ENCODE measurements at regions not wholly inside any gene's neighbourhood (a gene's known extent, or its start where the extent isn't known, plus 50 kb on each side); places are given as distances from the start of the nearest gene placed in this dataset.

- TF ChIP-seq Cebpa-rat (IDR thresholded peaks at IDR 0.05): no peak
- Histone ChIP-seq H3K9me3 (peaks cover 12% of the 10 kb centered on the region; the same call in 1 of the 2 replicates), H3K4me1 (no peaks in the 10 kb centered on the region), H3K4me2 (no peak overlapping the region), H3K4me3 (no peak overlapping the region), H4K20me1 (no peaks in the 10 kb centered on the region), H3K27ac (no peak overlapping the region), H3K36me3 (no peaks in the 10 kb centered on the region), H3K27me3 (no peaks in the 10 kb centered on the region), H3K9ac (no peak overlapping the region)
Measured at GRCh38 chr2:12363138-12363537, 353.6 kb upstream of the TRIB2 start.

- no peak for TF ChIP-seq Cebpa-rat (IDR thresholded peaks at IDR 0.05)
Measured at GRCh38 chr2:12363569-12363968, 353.2 kb upstream of the TRIB2 start.

GRCh38 chr2:12369566-12369965, 347.2 kb upstream of the TRIB2 start:
- no peaks in the 10 kb centered on the region for H3K27me3 ChIP-seq
- no peak overlapping the region for H3K27ac ChIP-seq
- H3K9me3 ChIP-seq: peaks cover 11% of the 10 kb centered on the region; the same call in 1 of the 2 replicates
- TF ChIP-seq Cebpa-rat (IDR thresholded peaks at IDR 0.05): no peak
- H4K20me1 ChIP-seq: no peaks in the 10 kb centered on the region
- no peak overlapping the region for H3K4me3 ChIP-seq
- H3K4me1 ChIP-seq: no peaks in the 10 kb centered on the region
- H3K4me2 ChIP-seq: no peak overlapping the region
- H3K36me3 ChIP-seq: no peaks in the 10 kb centered on the region
- no peak overlapping the region for H3K9ac ChIP-seq

More at GRCh38 chr2:12363569-12363968, 353.2 kb upstream of the TRIB2 start:
- no peaks in the 10 kb centered on the region for H3K36me3 ChIP-seq
- H3K9me3 ChIP-seq: peaks cover 12% of the 10 kb centered on the region; the same call in 1 of the 2 replicates
- no peaks in the 10 kb centered on the region for H4K20me1 ChIP-seq
- no peaks in the 10 kb centered on the region for H3K4me1 ChIP-seq
- H3K27me3 ChIP-seq: no peaks in the 10 kb centered on the region
- no peak overlapping the region for H3K27ac ChIP-seq
- H3K4me2 ChIP-seq: no peak overlapping the region
- no peak overlapping the region for H3K9ac ChIP-seq
- H3K4me3 ChIP-seq: no peak overlapping the region

- no peak for TF ChIP-seq Cebpa-rat (IDR thresholded peaks at IDR 0.05)
- H3K4me3 ChIP-seq: no peak overlapping the region
- H3K36me3 ChIP-seq: no peaks in the 10 kb centered on the region
- no peaks in the 10 kb centered on the region for H3K4me1 ChIP-seq
- no peak overlapping the region for H3K9ac ChIP-seq
- H3K4me2 ChIP-seq: no peak overlapping the region
- H4K20me1 ChIP-seq: no peaks in the 10 kb centered on the region
- H3K9me3 ChIP-seq: no peaks in the 10 kb centered on the region
- no peak overlapping the region for H3K27ac ChIP-seq
- no peaks in the 10 kb centered on the region for H3K27me3 ChIP-seq
Measured at GRCh38 chr2:12376025-12376424, 340.7 kb upstream of the TRIB2 start.

GRCh38 chr2:12379143-12379542, 337.6 kb upstream of the TRIB2 start:
- no peak for TF ChIP-seq Cebpa-rat (IDR thresholded peaks at IDR 0.05)
- H3K4me3 ChIP-seq: no peak overlapping the region
- H3K27ac ChIP-seq: no peak overlapping the region
- H3K9ac ChIP-seq: no peak overlapping the region
- H3K27me3 ChIP-seq: no peaks in the 10 kb centered on the region
- H3K36me3 ChIP-seq: no peaks in the 10 kb centered on the region
- H3K4me1 ChIP-seq: no peaks in the 10 kb centered on the region
- H4K20me1 ChIP-seq: no peaks in the 10 kb centered on the region
- no peaks in the 10 kb centered on the region for H3K9me3 ChIP-seq
- no peak overlapping the region for H3K4me2 ChIP-seq

- H3K4me2 ChIP-seq: no peak overlapping the region
- TF ChIP-seq Cebpa-rat (IDR thresholded peaks at IDR 0.05): no peak
Measured at GRCh38 chr2:12381543-12382325, 335.0 kb upstream of the TRIB2 start.

GRCh38 chr2:12382366-12382765, 334.4 kb upstream of the TRIB2 start:
- Histone ChIP-seq H3K27ac (no peak overlapping the region), H3K4me2 (no peak overlapping the region), H3K27me3 (no peaks in the 10 kb centered on the region), H3K4me1 (no peaks in the 10 kb centered on the region), H4K20me1 (no peaks in the 10 kb centered on the region), H3K9ac (no peak overlapping the region), H3K36me3 (no peaks in the 10 kb centered on the region), H3K4me3 (no peak overlapping the region), H3K9me3 (no peaks in the 10 kb centered on the region)
- TF ChIP-seq Cebpa-rat (IDR thresholded peaks at IDR 0.05): no peak

More at GRCh38 chr2:12381543-12382325, 335.0 kb upstream of the TRIB2 start:
- no peaks in the 10 kb centered on the region for H3K4me1 ChIP-seq
- H3K36me3 ChIP-seq: no peaks in the 10 kb centered on the region
- no peak overlapping the region for H3K4me3 ChIP-seq
- H3K9ac ChIP-seq: no peak overlapping the region
- H3K27ac ChIP-seq: no peak overlapping the region
- no peaks in the 10 kb centered on the region for H3K27me3 ChIP-seq
- no peaks in the 10 kb centered on the region for H4K20me1 ChIP-seq
- no peaks in the 10 kb centered on the region for H3K9me3 ChIP-seq

- H3K4me2 ChIP-seq: no peak overlapping the region
- H4K20me1 ChIP-seq: no peaks in the 10 kb centered on the region
- H3K4me1 ChIP-seq: no peaks in the 10 kb centered on the region
- H3K9ac ChIP-seq: no peak overlapping the region
- no peaks in the 10 kb centered on the region for H3K27me3 ChIP-seq
- H3K9me3 ChIP-seq: no peaks in the 10 kb centered on the region
- no peak for TF ChIP-seq Cebpa-rat (IDR thresholded peaks at IDR 0.05)
- no peak overlapping the region for H3K27ac ChIP-seq
- no peaks in the 10 kb centered on the region for H3K36me3 ChIP-seq
- no peak overlapping the region for H3K4me3 ChIP-seq
Measured at GRCh38 chr2:12389344-12390045, 327.2 kb upstream of the TRIB2 start.

- Histone ChIP-seq H3K4me2 (no peak overlapping the region), H3K4me3 (no peak overlapping the region), H3K27me3 (no peaks in the 10 kb centered on the region), H3K9me3 (no peaks in the 10 kb centered on the region), H4K20me1 (no peaks in the 10 kb centered on the region), H3K27ac (no peak overlapping the region), H3K9ac (no peak overlapping the region), H3K36me3 (no peaks in the 10 kb centered on the region), H3K4me1 (no peaks in the 10 kb centered on the region)
- no peak for TF ChIP-seq Cebpa-rat (IDR thresholded peaks at IDR 0.05)
Measured at GRCh38 chr2:12391116-12391515, 325.6 kb upstream of the TRIB2 start.

- peak overlapping the region; percentile 70; the same call in 1 of the 2 replicates for H3K4me2 ChIP-seq
- no peak overlapping the region for H3K9ac ChIP-seq
- H4K20me1 ChIP-seq: no peaks in the 10 kb centered on the region
Measured at GRCh38 chr2:12396699-12397098, 320.0 kb upstream of the TRIB2 start.

More at GRCh38 chr2:12396699-12397098, 320.0 kb upstream of the TRIB2 start:
- H3K36me3 ChIP-seq: no peaks in the 10 kb centered on the region
- H3K27ac ChIP-seq: 0 out of 2 replicates have a peak overlapping the region, but pooled peaks have one; percentile 32
- 0 out of 2 replicates have a peak, but pooled peaks cover 4% of the 10 kb centered on the region for H3K9me3 ChIP-seq
- TF ChIP-seq Cebpa-rat (IDR thresholded peaks at IDR 0.05): no peak
- H3K27me3 ChIP-seq: no peaks in the 10 kb centered on the region
- peaks cover 22% of the 10 kb centered on the region for H3K4me1 ChIP-seq
- H3K4me3 ChIP-seq: no peak overlapping the region
